GM18508 (cell line): ENCODE measurements at regions not wholly inside any gene's neighbourhood (a gene's known extent, or its start where the extent isn't known, plus 50 kb on each side); places are given as distances from the start of the nearest gene placed in this dataset.

Experiments used
- ATAC-seq: cut with Tn5 transposase; IDR thresholded peaks from one replicate; pipeline ENCODE4 v1.9.1; 2021; ENCODE audit warnings: moderate number of reproducible peaks; ENCODE audit not compliant: insufficient read depth, unreplicated experiment

GRCh38 chr9:80156756-80157472 is 585.1 kb downstream of the TLE4 start:
- peak; percentile 63 for ATAC-seq

GRCh38 chr9:80156262-80156661 is 584.5 kb downstream of the TLE4 start:
- no peak for ATAC-seq

DNA sequence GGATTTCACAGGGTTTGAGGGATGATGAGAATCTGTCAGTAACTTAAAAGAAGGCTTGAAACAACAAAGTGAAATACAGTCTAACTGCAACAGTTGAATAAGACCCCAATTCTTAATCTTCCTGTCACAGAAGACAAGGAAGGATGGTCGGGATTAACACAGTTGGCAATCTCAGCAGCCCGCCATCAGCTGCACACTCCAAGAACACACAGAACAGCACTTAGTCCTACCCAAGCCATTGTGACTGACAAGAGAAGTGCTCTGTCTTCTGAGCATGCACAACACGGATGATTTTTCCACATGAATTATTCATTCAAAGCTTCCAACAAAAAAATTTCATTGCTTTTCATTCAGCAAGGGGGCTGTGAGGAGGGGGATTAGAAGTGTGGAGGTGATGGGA is 576.1 kb downstream of the TLE4 start:
- ATAC-seq, result no peak

DNA sequence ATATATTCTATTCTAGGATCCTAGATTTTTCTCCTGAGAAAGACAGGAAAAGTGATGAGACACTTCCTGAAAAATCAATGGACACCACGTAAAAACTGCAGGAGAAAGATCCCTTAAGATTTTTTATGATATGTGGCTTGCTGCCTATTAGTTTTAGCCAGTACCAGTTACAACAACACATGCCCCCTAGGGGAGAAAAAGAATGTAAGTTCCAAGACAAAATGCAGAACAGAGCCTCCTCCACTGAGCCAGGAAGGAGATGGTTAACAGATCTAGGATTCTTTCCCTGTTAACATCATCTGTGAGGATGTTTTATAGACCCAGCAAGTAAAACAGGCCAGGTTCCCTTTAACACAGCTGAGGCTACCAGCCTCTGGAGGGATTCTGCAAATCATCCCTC is 574.7 kb downstream of the TLE4 start:
- no peak for ATAC-seq

DNA sequence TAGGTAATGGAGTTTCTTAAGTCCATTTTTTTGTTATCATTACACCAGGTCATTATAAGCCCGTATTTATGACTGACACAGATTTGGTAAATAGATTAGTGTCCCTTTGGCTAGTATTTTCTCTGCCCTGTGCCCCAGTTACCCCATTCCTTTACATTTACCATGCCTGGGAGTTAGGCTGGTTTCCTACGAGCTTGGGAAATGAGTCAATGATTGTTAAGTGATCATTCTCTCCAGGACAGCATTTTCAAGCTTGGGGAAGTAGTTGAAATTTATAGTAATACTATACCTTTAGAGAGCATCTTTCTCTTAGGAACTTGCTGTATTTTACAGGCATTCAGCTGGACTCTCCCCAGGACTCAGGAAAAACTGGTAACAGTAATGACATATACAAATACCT is 573.1 kb downstream of the TLE4 start:
- ATAC-seq, result no peak

DNA sequence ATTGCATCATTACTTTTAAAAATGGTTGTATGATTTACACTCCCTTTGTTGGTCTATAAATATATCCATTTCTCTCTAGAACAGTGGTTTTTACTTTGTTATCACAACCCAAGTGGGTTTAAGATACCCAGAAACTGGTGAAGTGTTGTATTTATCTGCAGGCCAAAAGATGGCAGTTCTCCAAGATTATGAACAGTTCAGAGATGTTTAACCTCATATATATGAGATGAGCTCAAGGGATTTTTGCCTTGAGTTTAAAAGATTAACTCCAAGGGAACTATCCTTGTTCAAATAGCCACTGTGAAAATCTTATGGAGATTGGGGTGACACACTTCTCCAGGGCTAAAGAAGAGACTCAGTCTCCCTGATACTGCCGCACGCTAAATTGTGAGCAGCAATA is 572.6 kb downstream of the TLE4 start:
- ATAC-seq, result no peak

GRCh38 chr9:80143899-80144298 is 572.1 kb downstream of the TLE4 start:
- peak; percentile 94 for ATAC-seq

GRCh38 chr9:80134487-80134886 is 562.7 kb downstream of the TLE4 start:
- ATAC-seq, result peak; percentile 98

DNA sequence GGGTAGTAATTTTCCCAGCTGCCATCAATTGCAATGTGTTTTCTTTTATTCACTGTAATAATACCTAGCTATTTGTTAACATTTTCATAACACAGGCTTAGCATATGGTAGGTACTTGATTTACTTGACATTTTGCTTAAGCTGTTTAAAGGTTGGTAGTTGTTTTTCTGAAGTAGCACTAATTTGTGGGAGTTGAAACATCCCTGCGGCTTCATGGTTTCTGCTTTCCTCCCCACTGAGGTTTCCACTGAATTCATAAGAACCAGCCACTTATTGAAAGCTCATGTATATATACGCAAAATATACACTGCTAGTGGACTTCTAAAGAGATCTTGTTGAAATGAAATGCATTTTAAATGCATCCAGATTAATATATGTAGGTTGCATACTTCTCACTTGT is 559.9 kb downstream of the TLE4 start:
- ATAC-seq, result no peak

- no peak for ATAC-seq
These were observed 556.2 kb downstream of the TLE4 start for GRCh38 chr9:80127920-80128319.

- ATAC-seq, result no peak
These were observed 554.0 kb downstream of the TLE4 start for GRCh38 chr9:80125731-80126264.

DNA sequence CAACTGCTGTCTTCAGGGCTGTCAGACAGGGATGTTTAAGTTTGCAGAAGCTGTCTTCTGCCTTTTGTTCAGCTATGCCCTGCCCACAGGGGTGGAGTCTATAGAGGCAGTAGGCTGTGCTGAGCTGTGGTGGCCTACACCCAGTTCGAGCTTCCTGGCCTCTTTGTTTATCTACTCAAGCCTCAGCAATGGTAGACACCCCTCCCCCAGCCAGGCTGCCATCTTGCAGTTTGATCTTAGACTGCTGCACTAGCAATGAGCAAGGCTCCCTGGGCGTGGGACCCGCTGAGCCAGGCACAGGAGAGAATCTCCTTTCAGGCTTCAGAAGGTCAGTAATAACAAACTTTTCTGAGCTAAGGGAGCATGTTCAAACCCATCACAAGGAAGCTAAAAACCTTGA is 545.3 kb downstream of the TLE4 start:
- ATAC-seq, result no peak

DNA sequence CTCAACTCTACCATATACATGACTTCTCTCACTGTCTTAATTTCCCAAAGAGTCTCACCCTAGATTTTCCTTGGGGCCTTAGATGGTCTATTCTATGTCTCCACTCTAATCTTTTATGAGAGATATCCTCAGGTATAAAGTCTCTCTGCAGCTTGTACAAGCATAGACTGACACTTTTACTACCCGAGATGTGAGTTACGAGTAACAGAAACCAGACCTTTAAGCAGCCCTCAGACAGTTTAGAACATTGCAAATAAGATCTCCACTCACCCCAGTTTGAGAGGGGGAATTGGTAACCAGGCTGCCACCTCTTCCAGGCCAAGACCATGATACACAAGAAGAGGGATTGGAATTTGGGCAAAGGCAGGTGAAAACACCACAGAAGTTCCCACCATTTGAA is 542.5 kb downstream of the TLE4 start:
- ATAC-seq, result no peak

GRCh38 chr9:80107931-80108660 is 536.3 kb downstream of the TLE4 start:
- no peak for ATAC-seq

DNA sequence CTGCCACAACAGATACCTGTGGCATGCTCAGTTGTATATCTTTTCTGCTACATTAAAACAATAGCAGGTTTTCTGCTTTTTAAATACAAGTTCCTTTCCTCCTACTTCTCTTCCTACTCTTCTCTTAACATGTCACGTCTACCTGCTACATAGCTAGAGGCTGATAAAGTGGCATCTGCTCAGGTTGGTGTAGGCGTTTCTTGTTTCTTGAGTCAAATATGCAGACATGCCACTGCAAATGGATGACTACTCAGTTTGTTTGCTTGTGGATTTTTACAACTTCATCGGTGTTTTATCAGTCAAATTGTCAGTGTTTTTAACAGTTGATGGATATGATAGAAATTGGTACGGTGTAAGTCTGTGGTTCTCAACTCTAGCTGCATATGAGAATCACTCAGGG is 525.7 kb downstream of the TLE4 start:
- ATAC-seq, result no peak

DNA sequence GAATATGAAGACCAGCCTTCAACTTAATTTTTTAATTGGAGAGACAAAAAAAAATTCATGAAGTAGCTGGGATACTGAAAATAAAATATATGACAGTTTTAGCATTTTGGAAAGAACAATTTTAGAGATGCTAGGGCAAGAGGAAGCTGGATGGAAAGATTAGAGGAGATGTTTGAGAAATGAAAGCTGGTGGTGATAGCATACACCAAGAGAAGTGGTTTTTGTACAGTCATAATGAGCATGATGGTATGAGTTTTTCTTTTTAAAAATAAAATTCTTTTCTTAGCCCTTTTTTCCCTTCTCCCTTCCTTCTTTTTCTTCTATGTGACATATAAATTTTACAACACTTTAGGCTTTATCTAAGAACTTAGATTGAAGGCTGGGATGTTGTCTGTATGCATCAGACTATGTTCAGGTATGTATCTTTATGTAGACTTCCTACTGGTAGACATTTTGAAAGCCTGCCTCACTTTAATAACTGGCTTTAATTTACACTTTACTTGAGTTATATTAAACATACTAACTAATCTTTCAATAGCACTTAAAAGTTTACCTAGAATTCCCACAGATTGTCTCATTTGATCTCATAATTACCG is 522.5 kb downstream of the TLE4 start:
- peak; percentile 52 for ATAC-seq

GRCh38 chr9:80093695-80094094 is 521.9 kb downstream of the TLE4 start:
- no peak for ATAC-seq

DNA sequence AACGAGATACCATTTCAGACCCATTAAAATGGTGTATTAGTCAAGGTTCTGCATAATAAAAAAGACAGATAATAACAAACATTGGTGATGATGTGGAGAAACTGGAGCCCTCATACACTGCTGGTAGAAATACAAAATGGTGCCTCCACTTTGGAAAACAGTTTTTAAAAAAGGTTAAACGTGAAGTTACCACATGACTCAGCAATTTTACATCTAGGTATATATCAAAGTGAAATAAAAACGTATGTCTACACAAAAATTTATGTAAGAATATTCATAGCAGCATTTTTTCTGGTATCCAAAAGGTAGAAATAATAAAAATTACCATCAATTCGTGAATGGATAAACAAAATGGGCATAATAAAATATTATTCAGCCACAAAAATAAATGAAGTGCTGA is 519.8 kb downstream of the TLE4 start:
- no peak for ATAC-seq

DNA sequence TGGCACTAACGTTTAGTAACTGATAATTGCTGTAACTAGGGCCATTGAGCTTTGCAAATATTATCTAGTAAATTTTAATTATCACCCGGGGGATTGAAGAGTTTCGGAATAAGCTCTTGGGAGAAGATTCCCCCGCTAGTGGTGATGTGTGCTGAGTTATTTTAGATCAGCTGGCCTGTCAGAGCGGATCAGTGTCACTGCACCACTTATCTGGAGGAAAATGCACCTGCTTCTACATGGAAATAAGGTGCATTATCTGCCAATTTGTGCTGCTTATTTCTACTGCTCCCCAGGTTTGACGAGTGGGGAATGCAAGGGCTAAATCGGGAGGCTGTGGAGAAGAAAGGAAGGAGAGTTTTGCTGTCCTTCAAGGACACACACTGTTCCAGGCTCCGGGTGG is 518.6 kb downstream of the TLE4 start:
- ATAC-seq, result no peak

DNA sequence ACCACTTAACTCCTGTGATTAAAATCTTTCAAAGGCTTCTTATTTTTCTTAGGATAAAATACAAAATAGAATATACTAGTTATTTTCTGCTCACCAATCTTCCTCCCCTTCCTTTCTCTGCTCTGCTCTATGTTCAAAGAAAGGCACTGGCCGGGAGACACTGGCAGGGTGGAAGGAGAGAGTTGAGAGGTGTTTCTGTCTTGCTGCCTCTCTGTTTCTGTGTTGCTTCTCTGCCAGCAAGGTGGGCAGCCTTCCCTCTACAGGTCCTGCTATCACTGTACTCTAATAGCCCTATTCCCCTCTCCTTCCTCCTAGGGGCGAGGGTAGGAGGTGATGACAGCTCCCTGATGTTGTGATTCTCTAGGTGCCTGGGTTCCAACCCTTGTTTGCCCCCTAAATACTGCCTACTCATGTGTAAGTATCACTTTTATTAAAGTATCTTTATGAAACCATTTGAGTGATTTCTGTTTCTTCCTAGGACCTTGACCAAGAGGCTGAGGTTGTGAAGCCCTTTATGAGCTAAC is 515.1 kb downstream of the TLE4 start:
- ATAC-seq, result no peak

DNA sequence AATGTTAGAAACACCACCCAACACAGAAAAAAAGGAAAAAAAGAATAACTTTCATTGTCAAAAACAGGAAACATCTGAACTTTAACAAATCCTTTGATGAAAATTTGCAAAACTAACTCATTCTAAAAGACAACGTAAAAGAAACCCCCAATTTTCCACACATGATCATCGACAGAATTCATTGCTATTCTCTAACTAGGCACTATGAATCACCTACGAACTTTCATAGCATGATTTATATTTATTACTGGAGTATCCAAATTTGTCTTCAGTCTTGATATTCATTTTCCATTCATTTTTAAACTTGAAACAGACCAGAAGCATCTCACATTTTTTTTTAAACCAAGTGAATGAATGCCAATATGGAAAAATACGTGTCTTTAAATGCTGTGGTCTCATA is 514.6 kb downstream of the TLE4 start:
- no peak for ATAC-seq
